GM12873 (cell line): ENCODE measurements at regions not wholly inside any gene's neighbourhood (a gene's known extent, or its start where the extent isn't known, plus 50 kb on each side); places are given as distances from the start of the nearest gene placed in this dataset.

Experiments
- TF ChIP-seq, protein P1 (sequence below): IDR thresholded peaks from 2 replicates; pipeline ENCODE4 v1.5.1; 2012; ENCODE audit warnings: low read depth, mild to moderate bottlenecking, moderate library complexity, low read length, control low read depth; ENCODE audit not compliant: insufficient read depth; ENCODE audit errors: missing control alignments

DNA sequence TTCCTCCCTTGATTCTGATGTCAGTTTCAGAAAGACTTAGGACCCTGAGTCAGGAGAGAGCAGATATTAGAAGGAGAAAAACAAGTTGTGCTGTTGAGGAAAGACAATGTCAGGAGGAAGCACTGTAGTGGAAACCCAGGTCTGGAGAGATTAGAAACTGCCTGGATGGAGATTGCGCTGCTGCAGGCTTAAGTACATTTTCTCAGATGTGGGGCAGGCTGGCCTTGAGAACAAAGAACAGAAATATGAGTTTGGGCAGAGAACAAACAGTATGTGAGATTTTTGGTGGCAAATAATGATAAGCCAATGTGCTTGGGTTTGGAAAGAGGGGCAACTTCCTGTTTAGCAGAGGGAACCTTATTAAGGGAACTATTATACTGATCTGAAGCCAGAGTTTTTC lies 74.3 kb upstream of the PRMT8 start:
- TF ChIP-seq, protein P1, sequence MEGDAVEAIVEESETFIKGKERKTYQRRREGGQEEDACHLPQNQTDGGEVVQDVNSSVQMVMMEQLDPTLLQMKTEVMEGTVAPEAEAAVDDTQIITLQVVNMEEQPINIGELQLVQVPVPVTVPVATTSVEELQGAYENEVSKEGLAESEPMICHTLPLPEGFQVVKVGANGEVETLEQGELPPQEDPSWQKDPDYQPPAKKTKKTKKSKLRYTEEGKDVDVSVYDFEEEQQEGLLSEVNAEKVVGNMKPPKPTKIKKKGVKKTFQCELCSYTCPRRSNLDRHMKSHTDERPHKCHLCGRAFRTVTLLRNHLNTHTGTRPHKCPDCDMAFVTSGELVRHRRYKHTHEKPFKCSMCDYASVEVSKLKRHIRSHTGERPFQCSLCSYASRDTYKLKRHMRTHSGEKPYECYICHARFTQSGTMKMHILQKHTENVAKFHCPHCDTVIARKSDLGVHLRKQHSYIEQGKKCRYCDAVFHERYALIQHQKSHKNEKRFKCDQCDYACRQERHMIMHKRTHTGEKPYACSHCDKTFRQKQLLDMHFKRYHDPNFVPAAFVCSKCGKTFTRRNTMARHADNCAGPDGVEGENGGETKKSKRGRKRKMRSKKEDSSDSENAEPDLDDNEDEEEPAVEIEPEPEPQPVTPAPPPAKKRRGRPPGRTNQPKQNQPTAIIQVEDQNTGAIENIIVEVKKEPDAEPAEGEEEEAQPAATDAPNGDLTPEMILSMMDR: no peak

DNA sequence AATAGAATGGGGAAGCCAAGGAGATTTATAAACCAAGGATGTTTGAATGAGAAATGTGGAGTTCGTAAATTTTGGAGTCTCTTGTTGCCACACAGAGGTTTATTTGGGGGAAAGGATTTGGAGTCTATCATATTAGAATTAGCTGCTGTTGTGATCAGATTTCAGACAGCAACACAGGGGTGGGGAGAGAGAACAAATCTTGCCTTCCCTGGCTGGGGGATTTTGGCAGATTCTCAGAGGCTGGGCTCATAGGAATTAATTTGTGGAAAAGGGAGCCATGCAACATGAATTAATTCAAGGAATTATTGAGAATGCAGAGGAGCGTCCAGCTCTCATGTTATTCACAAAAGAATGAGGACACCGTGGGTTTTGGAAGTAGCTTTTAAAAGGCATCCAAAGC lies 73.9 kb upstream of the PRMT8 start:
- TF ChIP-seq, protein P1: no peak

DNA sequence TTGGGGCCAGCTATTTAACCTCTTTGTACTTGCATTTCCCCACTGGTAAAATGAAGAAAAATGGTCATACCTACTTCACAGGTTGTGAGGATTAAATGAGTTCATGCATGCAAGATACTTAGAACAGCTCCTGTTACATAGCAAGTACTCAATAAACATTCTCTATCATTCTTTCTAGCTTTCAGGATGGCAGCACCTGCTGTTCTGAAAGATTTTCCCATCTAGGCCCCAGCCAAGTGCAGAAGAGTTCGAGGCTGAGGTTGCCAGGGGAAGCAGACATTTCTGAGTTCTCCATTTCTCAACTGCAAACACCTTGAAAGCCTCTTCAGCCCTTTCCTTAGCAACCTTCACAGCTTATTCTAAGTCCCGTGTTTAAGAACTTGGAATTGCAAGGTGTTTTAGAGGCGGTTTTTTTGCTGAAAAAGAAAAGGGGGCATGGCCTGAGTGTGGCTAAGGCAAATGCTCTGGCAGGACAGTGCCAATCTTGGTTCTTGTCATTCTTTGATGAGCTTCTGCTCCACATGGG lies 73.0 kb upstream of the PRMT8 start:
- TF ChIP-seq, protein P1: no peak

DNA sequence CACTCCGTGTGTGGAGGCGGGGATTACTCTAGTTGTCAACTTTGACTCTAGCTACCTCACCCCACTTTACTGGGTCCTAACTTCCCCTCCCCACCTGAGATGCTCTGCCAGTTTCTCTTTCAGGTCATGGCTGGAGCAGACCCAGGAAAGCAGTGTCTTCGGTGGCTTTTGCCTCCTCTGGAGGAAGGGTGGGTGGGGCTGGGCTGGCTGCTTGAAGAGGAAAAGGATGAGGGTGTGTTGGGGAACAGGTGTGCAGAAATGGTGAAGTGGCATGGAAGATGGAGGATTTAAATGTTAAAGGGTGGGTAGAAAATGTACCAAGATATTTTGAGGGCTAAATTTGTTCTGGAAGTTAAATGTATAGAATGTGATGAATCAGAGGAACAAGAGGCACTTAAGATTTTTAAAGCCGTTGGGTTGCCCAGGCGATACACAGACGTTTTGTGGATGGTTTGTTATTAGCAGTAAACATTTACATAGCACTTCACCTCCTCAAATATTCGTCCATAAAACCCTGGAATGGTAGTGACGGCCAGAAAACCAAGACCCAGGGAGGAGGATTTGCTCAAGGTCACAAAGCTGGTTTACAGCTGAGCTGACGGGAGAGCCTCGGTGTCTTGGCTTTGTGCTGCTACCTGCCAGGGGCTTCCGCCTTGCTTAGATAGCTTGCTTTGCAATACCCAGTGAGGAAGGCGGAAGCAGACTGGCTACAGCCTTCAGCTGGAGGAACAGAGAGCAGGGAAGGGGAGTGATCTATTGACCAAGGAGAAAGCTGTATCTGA lies 72.2 kb upstream of the PRMT8 start:
- TF ChIP-seq, protein P1: no peak

DNA sequence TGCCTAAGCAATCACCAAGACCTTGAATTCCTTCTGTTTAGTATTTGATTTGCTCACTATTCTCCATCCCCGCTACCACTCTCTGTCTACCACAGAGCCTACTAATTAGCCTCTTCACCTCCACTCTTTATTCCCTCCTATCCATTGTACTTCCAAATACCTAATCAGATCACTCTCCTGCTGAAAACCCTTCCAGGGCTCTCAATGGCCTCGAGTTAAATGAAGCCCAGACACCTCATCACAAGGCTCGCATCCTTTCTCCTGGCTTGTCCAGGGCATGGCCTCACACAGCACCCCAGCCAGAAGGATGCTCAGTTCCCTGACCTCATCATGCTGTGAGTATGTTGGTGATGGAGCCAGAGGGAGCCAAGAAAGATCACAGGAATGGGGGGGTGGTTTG lies 71.4 kb upstream of the PRMT8 start:
- TF ChIP-seq, protein P1: no peak

DNA sequence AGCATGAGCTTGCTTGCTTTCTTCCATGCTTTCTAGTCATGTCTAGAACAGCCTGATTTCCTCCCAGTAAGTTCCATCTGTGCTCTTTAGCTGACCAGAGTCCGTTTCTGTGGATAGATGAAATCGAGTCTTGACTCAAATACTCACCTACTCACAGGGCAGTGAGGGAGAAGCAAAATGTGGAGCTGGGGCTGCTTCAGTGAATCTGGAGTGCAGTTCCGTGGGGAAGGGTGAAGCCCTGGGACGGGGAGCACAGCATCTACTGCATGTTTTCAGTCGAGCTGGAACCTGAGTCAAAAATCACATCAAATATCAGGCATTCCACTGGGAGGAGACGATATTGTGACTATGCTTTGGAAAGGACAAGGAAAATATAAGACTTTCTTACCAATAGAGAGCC lies 70.3 kb upstream of the PRMT8 start:
- TF ChIP-seq, protein P1: no peak

DNA sequence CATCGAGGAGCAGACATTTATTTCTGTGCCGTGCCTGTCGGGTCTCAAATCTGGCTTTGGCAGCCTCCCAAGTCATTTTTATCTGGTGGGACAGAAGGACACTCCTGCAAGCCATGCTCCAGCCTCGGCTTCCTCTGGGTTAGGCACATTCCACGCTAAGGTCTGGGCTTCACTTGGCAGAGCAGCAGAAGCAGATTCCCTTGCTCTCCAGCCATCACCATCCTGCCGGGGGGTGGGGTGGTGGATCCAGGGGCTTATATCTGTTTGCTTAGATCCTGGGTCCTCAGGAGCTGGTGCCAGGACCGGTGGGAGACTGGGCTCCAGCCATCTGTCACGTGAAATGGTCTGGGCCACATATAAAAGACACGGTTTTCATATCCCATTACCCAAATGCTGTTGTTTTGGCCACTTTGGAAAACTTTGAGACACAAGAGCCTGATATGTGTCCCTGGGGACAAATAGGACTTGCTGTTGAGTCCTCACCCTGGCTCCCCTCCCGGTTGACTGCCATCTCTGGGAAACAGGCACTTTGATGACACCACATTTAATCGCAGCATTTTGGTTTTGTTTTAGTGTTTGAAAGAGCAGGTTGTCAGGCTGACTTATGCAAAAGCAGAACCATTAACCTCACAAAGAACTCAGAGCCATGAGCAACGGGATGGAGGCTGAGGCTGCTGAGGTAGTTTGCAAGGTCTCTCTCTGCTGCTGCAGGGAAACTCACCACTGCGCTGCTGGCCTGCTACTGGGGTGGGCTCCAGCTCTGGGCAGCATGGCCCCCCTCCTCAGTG lies 69.6 kb upstream of the PRMT8 start:
- TF ChIP-seq, protein P1: no peak
